ENCODE measurements at regions not wholly inside any gene's neighbourhood (a gene's known extent, or its start where the extent isn't known, plus 50 kb on each side); places are given as distances from the start of the nearest gene placed in this dataset.
"Not testable (repeated sequence)": the region's sequence is repeated elsewhere in the genome, so short reads cannot be mapped to it uniquely, and the experiment has no call there.

DNA sequence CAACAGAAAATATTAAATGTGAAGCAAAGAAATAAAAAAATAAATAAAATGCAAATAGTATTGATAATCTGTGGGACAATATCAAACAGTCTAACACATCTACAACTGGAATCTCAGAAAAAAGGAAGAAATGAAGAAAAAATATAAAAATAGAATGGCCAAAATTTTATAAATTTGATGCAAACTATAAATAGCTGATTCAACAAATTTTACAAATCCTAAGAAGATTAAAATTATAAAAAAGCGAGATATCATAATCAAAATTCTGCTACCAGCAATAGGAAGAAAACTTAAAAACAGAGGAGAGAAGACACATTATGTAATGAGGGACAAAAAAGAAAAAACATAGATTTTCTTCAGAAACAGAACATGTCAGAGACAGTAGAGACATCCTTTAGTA is 129.2 kb upstream of the IRX1 start:
- Histone ChIP-seq H3K4me2 (ENCODE audit: extremely low read depth, insufficient read depth, low read length) (no peak overlapping the region), H3K4me1 (ENCODE audit: control insufficient read depth, extremely low read depth, insufficient read depth, low read length) (no peaks in the 10 kb centered on the region), H3K36me3 (ENCODE audit: control insufficient read depth, insufficient read depth, low read length) (no peaks in the 10 kb centered on the region), H3K9ac (ENCODE audit: insufficient read depth, low read length) (no peak overlapping the region), H3K9me3 (ENCODE audit: control insufficient read depth, insufficient read depth, low read depth, low read length) (no peaks in the 10 kb centered on the region), H3K4me3 (replicated peaks in 1 of 4; ENCODE audit: control extremely low read depth in 1 of 4, insufficient read depth in 1 of 4, low read depth in 3 of 4, low read length in 4 of 4) (no peak overlapping the region), H3K27ac (ENCODE audit: insufficient read depth, low read length) (no peak overlapping the region), H2AFZ (ENCODE audit: low read length) (no peak overlapping the region), H3K79me2 (ENCODE audit: control insufficient read depth, insufficient read depth, low read length) (no peaks in the 10 kb centered on the region), H3K27me3 (ENCODE audit: control insufficient read depth, insufficient read depth, low read length) (no peaks in the 10 kb centered on the region), H4K20me1 (ENCODE audit: control insufficient read depth, extremely low read depth, insufficient read depth, low read length) (no peaks in the 10 kb centered on the region)
- no peak for TF ChIP-seq EZH2 (IDR thresholded peaks at IDR 0.05; ENCODE audit: low read length, missing control alignments)
- TF ChIP-seq, protein P1, sequence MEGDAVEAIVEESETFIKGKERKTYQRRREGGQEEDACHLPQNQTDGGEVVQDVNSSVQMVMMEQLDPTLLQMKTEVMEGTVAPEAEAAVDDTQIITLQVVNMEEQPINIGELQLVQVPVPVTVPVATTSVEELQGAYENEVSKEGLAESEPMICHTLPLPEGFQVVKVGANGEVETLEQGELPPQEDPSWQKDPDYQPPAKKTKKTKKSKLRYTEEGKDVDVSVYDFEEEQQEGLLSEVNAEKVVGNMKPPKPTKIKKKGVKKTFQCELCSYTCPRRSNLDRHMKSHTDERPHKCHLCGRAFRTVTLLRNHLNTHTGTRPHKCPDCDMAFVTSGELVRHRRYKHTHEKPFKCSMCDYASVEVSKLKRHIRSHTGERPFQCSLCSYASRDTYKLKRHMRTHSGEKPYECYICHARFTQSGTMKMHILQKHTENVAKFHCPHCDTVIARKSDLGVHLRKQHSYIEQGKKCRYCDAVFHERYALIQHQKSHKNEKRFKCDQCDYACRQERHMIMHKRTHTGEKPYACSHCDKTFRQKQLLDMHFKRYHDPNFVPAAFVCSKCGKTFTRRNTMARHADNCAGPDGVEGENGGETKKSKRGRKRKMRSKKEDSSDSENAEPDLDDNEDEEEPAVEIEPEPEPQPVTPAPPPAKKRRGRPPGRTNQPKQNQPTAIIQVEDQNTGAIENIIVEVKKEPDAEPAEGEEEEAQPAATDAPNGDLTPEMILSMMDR (conservative IDR thresholded peaks at IDR 0.05 in 1 of 2, IDR thresholded peaks at IDR 0.05 in 1 of 2; ENCODE audit: low read depth in 1 of 2, low read length in 2 of 2), result no peak
- DNase-seq (ENCODE audit: low read depth in 2 of 2), result no peak

DNA sequence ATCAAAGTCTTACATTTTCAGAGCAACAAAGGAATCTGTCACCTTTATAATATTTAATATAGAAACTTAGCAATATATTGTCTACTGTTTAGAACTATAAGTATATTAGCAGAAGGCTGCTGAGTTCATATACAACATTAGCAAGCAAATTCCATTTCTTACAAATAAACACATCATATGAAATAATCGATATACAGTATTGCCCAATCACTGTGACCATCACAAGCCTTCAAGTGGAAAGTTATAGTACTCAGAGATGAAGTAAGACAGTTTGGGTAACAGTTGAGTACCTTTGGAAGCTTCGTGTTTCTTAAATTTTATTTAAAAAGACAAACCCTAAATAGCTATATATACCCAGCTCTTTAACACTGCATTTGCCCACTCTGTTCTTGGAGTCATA is 135.2 kb upstream of the IRX1 start:
- Histone ChIP-seq H3K9me3 (ENCODE audit: control insufficient read depth, insufficient read depth, low read depth, low read length) (no peaks in the 10 kb centered on the region), H3K4me3 (replicated peaks in 1 of 4; ENCODE audit: control extremely low read depth in 1 of 4, insufficient read depth in 1 of 4, low read depth in 3 of 4, low read length in 4 of 4) (no peak overlapping the region), H3K9ac (ENCODE audit: insufficient read depth, low read length) (no peak overlapping the region), H4K20me1 (ENCODE audit: control insufficient read depth, extremely low read depth, insufficient read depth, low read length) (no peaks in the 10 kb centered on the region), H3K36me3 (ENCODE audit: control insufficient read depth, insufficient read depth, low read length) (no peaks in the 10 kb centered on the region), H3K27ac (ENCODE audit: insufficient read depth, low read length) (no peak overlapping the region), H3K27me3 (ENCODE audit: control insufficient read depth, insufficient read depth, low read length) (no peaks in the 10 kb centered on the region), H3K4me1 (ENCODE audit: control insufficient read depth, extremely low read depth, insufficient read depth, low read length) (no peaks in the 10 kb centered on the region), H3K79me2 (ENCODE audit: control insufficient read depth, insufficient read depth, low read length) (no peaks in the 10 kb centered on the region), H2AFZ (ENCODE audit: low read length) (no peak overlapping the region), H3K4me2 (ENCODE audit: extremely low read depth, insufficient read depth, low read length) (no peak overlapping the region)
- TF ChIP-seq EZH2 (IDR thresholded peaks at IDR 0.05; ENCODE audit: low read length, missing control alignments), result no peak
- TF ChIP-seq, protein P1 (conservative IDR thresholded peaks at IDR 0.05 in 1 of 2, IDR thresholded peaks at IDR 0.05 in 1 of 2; ENCODE audit: low read depth in 1 of 2, low read length in 2 of 2), result no peak
- no peak for DNase-seq (ENCODE audit: low read depth in 2 of 2)

DNA sequence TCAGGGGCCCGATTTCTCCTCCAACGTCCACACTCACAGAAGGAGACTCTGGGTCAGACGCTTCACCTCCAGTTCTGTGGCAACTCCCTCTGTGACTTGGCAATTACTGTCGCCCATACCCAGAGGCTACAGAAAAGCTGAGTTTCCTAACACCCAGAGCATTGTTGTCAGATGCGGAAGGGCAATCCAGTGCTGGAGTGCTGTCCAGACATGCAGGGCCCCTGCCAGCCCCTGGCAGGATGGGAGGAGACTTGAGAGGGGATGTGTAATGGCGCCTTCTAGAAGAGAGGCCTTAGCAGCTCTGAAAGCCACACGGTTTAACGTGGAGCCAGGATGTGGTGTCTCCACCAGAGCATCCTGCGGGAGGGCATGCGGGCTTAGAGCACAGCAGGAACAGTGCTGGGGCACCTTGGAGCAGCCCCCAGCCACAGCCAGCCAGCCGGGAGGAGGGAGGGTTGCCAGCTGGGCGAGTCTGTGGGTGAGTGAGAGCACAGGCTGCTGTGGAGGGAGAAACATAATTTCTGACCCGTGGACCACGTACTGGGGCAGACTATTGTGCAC is 139.4 kb upstream of the IRX1 start:
- no peaks in the 10 kb centered on the region for H3K27me3 ChIP-seq (ENCODE audit: control insufficient read depth, insufficient read depth, low read length)
- no peaks in the 10 kb centered on the region for H3K79me2 ChIP-seq (ENCODE audit: control insufficient read depth, insufficient read depth, low read length)
- H4K20me1 ChIP-seq (ENCODE audit: control insufficient read depth, extremely low read depth, insufficient read depth, low read length), result no peaks in the 10 kb centered on the region
- no peak overlapping the region for H3K4me2 ChIP-seq (ENCODE audit: extremely low read depth, insufficient read depth, low read length)
- no peak overlapping the region for H3K4me3 ChIP-seq (replicated peaks in 1 of 4; ENCODE audit: control extremely low read depth in 1 of 4, insufficient read depth in 1 of 4, low read depth in 3 of 4, low read length in 4 of 4)
- no peaks in the 10 kb centered on the region for H3K9me3 ChIP-seq (ENCODE audit: control insufficient read depth, insufficient read depth, low read depth, low read length)
- no peaks in the 10 kb centered on the region for H3K4me1 ChIP-seq (ENCODE audit: control insufficient read depth, extremely low read depth, insufficient read depth, low read length)
- H3K9ac ChIP-seq (ENCODE audit: insufficient read depth, low read length), result no peak overlapping the region
- no peak for DNase-seq (ENCODE audit: low read depth in 2 of 2)
- TF ChIP-seq EZH2 (IDR thresholded peaks at IDR 0.05; ENCODE audit: low read length, missing control alignments), result no peak
- TF ChIP-seq, protein P1 (conservative IDR thresholded peaks at IDR 0.05 in 1 of 2, IDR thresholded peaks at IDR 0.05 in 1 of 2; ENCODE audit: low read depth in 1 of 2, low read length in 2 of 2), result no peak
- H2AFZ ChIP-seq (ENCODE audit: low read length), result no peak overlapping the region
- no peak overlapping the region for H3K27ac ChIP-seq (ENCODE audit: insufficient read depth, low read length)
- H3K36me3 ChIP-seq (ENCODE audit: control insufficient read depth, insufficient read depth, low read length), result no peaks in the 10 kb centered on the region

DNA sequence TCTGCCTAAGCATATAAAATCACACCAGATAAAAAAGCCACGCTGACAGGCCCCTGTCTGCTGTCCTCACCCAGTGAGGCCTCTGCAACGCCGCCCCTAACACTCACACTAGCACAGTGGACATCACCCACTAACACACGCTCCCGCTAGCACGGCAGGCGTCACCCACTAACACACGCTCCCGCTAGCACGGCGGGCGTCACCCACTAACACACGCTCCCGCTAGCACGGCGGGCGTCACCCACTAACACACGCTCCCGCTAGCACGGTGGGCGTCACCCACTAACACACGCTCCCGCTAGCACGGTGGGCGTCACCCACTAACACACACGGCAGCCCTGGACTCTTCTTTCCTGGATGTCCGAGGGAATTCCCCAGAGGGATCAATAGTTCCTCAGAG is 141.6 kb upstream of the IRX1 start:
- H3K4me2 ChIP-seq (ENCODE audit: extremely low read depth, insufficient read depth, low read length); DNase-seq (ENCODE audit: low read depth in 2 of 2); H3K36me3 ChIP-seq (ENCODE audit: control insufficient read depth, insufficient read depth, low read length); H4K20me1 ChIP-seq (ENCODE audit: control insufficient read depth, extremely low read depth, insufficient read depth, low read length); H3K9ac ChIP-seq (ENCODE audit: insufficient read depth, low read length); H3K79me2 ChIP-seq (ENCODE audit: control insufficient read depth, insufficient read depth, low read length); H3K27ac ChIP-seq (ENCODE audit: insufficient read depth, low read length); H3K27me3 ChIP-seq (ENCODE audit: control insufficient read depth, insufficient read depth, low read length); H3K4me3 ChIP-seq (replicated peaks in 1 of 4; ENCODE audit: control extremely low read depth in 1 of 4, insufficient read depth in 1 of 4, low read depth in 3 of 4, low read length in 4 of 4); H3K9me3 ChIP-seq (ENCODE audit: control insufficient read depth, insufficient read depth, low read depth, low read length); H2AFZ ChIP-seq (ENCODE audit: low read length); H3K4me1 ChIP-seq (ENCODE audit: control insufficient read depth, extremely low read depth, insufficient read depth, low read length): not testable (repeated sequence)
